A549 (cell line): ENCODE measurements at regions not wholly inside any gene's neighbourhood (a gene's known extent, or its start where the extent isn't known, plus 50 kb on each side); places are given as distances from the start of the nearest gene placed in this dataset.

Experiments used
- ATAC-seq, 2 experiments: fragments of 200-7000 bp in 1 of 2; fragments of >200 bp in 1 of 2; cut with Nextera tagmentation in 1 of 2; cut with Tn5 transposase in 1 of 2; 3 replicates each; pipeline versions ENCODE4 v1.8.0 to v1.9.1; 2018 to 2020; ENCODE audit warnings: mild to moderate bottlenecking in 1 of 2, moderate library complexity in 1 of 2
- CTCF ChIA-PET: fragments of 300-600 bp; sonication (Branson Sonifier 250); formaldehyde crosslinking; extraction: SDS; loops from one replicate; lab custom pipeline; 2021; ENCODE audit warnings: antibody characterized with exemption, inconsistent platforms; lab: Yijun Ruan, JAX
- POLR2A ChIA-PET: fragments of 350-600 bp; formaldehyde crosslinking; extraction: SDS; loops from one replicate; lab custom pipeline; 2021; ENCODE audit warnings: antibody characterized with exemption, inconsistent platforms; lab: Yijun Ruan, JAX
- DNase-seq, 2 experiments: peaks; one replicate each; pipeline versions ENCODE4 v3.0.0 to v3.0.0-alpha.2; 2011 to 2016; ENCODE audit warnings: low read depth in 1 of 2, low spot score in 1 of 2
- FAIRE-seq: peaks from 2 replicates; lab custom pipeline; 2011; peaks lifted over from hg19 to GRCh38; lab: Jason Lieb, UNC
- H3K27ac ChIP-seq, 2 experiments: fragments of >200 bp; sonication (Bioruptor Twin); formaldehyde crosslinking; 3 replicates each; pipeline ENCODE4 v1.5.1; 2016 to 2017
- H3K4me1 ChIP-seq: fragments of >200 bp; sonication (Bioruptor Twin); formaldehyde crosslinking; 3 replicates; pipeline ENCODE4 v1.6.1; 2016
- H3K4me2 ChIP-seq: fragments of >200 bp; sonication (Bioruptor Twin); formaldehyde crosslinking; 3 replicates; pipeline ENCODE4 v1.6.1; 2016
- H3K4me3 ChIP-seq: fragments of >200 bp; sonication (Bioruptor Twin); formaldehyde crosslinking; 3 replicates; pipeline ENCODE4 v1.5.1; 2016
- H3K9me3 ChIP-seq: fragments of >200 bp; sonication (Bioruptor Twin); formaldehyde crosslinking; 3 replicates; pipeline ENCODE4 v1.6.1; 2016
- BCL3 ChIP-seq: fragments of >200 bp; sonication (Bioruptor Twin); formaldehyde crosslinking; IDR thresholded peaks from 3 replicates; pipeline ENCODE4 v1.6.1; 2016
- CEBPB ChIP-seq, 2 experiments: fragments of >200 bp in 1 of 2; sonication (Bioruptor Twin) in 1 of 2; formaldehyde crosslinking in 1 of 2; IDR thresholded peaks; 2 replicates each; pipeline ENCODE4 v1.6.1; 2012 to 2016
- CHD4 ChIP-seq: fragments of 200-600 bp; sonication (generic); IDR thresholded peaks from 2 replicates; pipeline ENCODE4 v1.6.1; 2016; ENCODE audit warnings: antibody characterized with exemption, mild to moderate bottlenecking, borderline replicate concordance
- EHMT2 ChIP-seq: fragments of 200-600 bp; sonication (generic); IDR thresholded peaks from 2 replicates; pipeline ENCODE4 v1.6.1; 2016; ENCODE audit warnings: antibody characterized with exemption, low read depth, mild to moderate bottlenecking, moderate library complexity
- ESRRA ChIP-seq: fragments of 150-350 bp; IDR thresholded peaks from 2 replicates; pipeline ENCODE4 v1.6.1; 2014; ENCODE audit warnings: mild to moderate bottlenecking, low read length, borderline replicate concordance
- FOSB ChIP-seq: fragments of 250-450 bp; sonication (Bioruptor Pico); IDR thresholded peaks from 2 replicates; pipeline ENCODE4 v1.5.0; 2020; ENCODE audit warnings: mild to moderate bottlenecking, moderate library complexity
- FOXS1 ChIP-seq: fragments of 250-450 bp; sonication (Bioruptor Pico); IDR thresholded peaks from 2 replicates; pipeline ENCODE4 v1.5.0; 2020; ENCODE audit warnings: mild to moderate bottlenecking, moderate library complexity
- GATA3 ChIP-seq: IDR thresholded peaks from 2 replicates; pipeline ENCODE4 v1.6.1; 2012; ENCODE audit warnings: borderline replicate concordance
- NFE2L2 ChIP-seq: fragments of 150-350 bp; conservative IDR thresholded peaks from 2 replicates; pipeline ENCODE4 v1.6.1; 2014; ENCODE audit warnings: low read length
- NR3C1 ChIP-seq: fragments of >200 bp; sonication (Bioruptor Twin); formaldehyde crosslinking; IDR thresholded peaks from 3 replicates; pipeline ENCODE4 v1.6.1; 2017
- PHF8 ChIP-seq: fragments of 200-600 bp; sonication (generic); IDR thresholded peaks from 2 replicates; pipeline ENCODE4 v1.6.1; 2016; ENCODE audit warnings: low read depth, mild to moderate bottlenecking, antibody characterized with exemption, moderate library complexity, borderline replicate concordance
- POLR2AphosphoS2 ChIP-seq: conservative IDR thresholded peaks from 2 replicates; pipeline ENCODE4 v1.6.1; 2012; ENCODE audit warnings: low read length, improper control_type of control experiment, inconsistent platforms
- RCOR1 ChIP-seq: fragments of 150-350 bp; IDR thresholded peaks from 2 replicates; pipeline ENCODE4 v1.6.1; 2014; ENCODE audit warnings: antibody characterized with exemption, low read length, low read depth
- RFX5 ChIP-seq: fragments of 450-650 bp; IDR thresholded peaks from 2 replicates; pipeline ENCODE4 v1.7.1; 2014; ENCODE audit warnings: antibody characterized with exemption, mild to moderate bottlenecking, moderate library complexity
- SMC3 ChIP-seq: fragments of >200 bp; sonication (Bioruptor Twin); formaldehyde crosslinking; IDR thresholded peaks from 3 replicates; pipeline ENCODE4 v1.6.1; 2018; ENCODE audit warnings: inconsistent platforms
- WGBS: methylation state at CpG from one replicate; pipeline ENCODE4 v1.1.6; 2017; ENCODE audit errors: missing lambda C conversion rate; 5-methylcytosine and 5-hydroxymethylcytosine counted together
- TF ChIP-seq, protein P1 (sequence below): fragments of >200 bp; sonication (Bioruptor Twin); formaldehyde crosslinking; IDR thresholded peaks from 2 replicates; pipeline ENCODE4 v1.6.1; 2016
- TF ChIP-seq, protein P2 (sequence below): fragments of 250-450 bp; sonication (Bioruptor Pico); IDR thresholded peaks from 2 replicates; pipeline ENCODE4 v1.5.0; 2021; ENCODE audit warnings: mild to moderate bottlenecking, moderate library complexity, borderline replicate concordance
- TF ChIP-seq, protein P3 (sequence below): fragments of 450-650 bp; IDR thresholded peaks from 2 replicates; pipeline ENCODE4 v1.6.1; 2014; ENCODE audit warnings: antibody characterized with exemption

DNA sequence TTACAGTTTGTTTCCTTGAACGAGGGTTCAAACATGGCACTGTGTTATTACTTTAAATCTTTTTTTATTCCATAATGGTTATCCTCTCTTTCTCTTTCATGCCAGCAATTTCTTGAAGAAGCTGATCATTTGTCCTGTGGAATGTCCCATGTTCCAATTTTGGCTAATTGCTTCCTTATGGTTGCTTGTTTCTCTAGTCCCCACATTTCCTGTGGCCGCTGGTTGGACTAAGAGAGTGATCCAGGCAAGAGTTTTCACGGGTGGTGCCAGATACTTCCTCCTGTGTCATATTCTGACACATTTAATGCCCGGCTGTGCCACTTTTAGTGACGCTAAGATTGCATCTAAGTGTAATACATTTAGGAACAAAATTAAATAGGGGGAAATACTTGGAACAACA, 83.8 kb upstream of the FAM169A start (continued):
- TF ChIP-seq, protein P1, sequence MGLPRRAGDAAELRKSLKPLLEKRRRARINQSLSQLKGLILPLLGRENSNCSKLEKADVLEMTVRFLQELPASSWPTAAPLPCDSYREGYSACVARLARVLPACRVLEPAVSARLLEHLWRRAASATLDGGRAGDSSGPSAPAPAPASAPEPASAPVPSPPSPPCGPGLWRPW = no peak
- TF ChIP-seq FOXS1 = no peak
- TF ChIP-seq, protein P2, sequence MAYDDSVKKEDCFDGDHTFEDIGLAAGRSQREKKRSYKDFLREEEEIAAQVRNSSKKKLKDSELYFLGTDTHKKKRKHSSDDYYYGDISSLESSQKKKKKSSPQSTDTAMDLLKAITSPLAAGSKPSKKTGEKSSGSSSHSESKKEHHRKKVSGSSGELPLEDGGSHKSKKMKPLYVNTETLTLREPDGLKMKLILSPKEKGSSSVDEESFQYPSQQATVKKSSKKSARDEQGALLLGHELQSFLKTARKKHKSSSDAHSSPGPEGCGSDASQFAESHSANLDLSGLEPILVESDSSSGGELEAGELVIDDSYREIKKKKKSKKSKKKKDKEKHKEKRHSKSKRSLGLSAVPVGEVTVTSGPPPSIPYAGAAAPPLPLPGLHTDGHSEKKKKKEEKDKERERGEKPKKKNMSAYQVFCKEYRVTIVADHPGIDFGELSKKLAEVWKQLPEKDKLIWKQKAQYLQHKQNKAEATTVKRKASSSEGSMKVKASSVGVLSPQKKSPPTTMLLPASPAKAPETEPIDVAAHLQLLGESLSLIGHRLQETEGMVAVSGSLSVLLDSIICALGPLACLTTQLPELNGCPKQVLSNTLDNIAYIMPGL (CRISPR knock-in tag) = no peak
- TF ChIP-seq RCOR1 = no peak
- no peak for TF ChIP-seq GATA3
- TF ChIP-seq RFX5 = no peak

DNA sequence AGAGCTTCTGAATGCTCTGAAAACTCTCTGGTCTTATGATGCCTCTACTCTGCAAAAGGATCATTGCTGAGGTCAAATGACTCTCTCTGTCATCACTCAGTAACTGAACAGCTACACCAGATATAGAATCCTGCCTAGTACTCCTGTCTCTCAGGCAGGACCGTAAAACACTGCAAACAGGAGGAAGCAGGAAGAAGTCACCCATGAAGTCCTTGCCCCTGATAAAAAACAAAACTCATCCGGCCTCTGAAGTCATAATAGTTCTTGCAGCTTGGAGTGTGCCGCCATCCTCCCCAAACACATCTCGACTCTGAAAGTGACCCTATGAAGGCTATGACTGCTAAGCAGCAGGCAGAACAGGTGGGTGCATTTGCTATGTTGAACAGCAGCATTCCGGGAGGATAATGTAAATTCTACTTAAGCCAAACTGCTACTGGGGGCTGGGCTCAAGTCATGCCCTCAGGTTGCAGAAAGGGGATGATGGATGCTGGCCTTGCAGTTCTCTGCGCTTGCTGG, 81.9 kb upstream of the FAM169A start:
- no peak for FAIRE-seq
- no peak overlapping the region; a peak in 1 of 6 replicates for H3K27ac ChIP-seq
- no peak overlapping the region; the same call in 2 of the 3 replicates for H3K4me2 ChIP-seq
- H3K9me3 ChIP-seq = no peaks in the 10 kb centered on the region
- H3K4me1 ChIP-seq = peaks cover 22% of the 10 kb centered on the region; the same call in 2 of the 3 replicates
- TF ChIP-seq RCOR1 = no peak
- TF ChIP-seq, protein P3, sequence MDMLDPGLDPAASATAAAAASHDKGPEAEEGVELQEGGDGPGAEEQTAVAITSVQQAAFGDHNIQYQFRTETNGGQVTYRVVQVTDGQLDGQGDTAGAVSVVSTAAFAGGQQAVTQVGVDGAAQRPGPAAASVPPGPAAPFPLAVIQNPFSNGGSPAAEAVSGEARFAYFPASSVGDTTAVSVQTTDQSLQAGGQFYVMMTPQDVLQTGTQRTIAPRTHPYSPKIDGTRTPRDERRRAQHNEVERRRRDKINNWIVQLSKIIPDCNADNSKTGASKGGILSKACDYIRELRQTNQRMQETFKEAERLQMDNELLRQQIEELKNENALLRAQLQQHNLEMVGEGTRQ = no peak
- TF ChIP-seq BCL3 = no peak
- WGBS = 73% methylated on average over 6 of the region's 6 CpGs
- POLR2A ChIA-PET = no interaction called here
- no peak for DNase-seq
- no peak overlapping the region for H3K4me3 ChIP-seq
- ATAC-seq = no peak
- CTCF ChIA-PET = interaction anchor here (0.7 to 2.0 kb wide), 3 partner anchors 23 to 289 kb away, joined by 3 to 5 read pairs (median 3); partner anchors contain the start of gene ANKRD31

GRCh38 chr5:74946471-74946870, 80.3 kb upstream of the FAM169A start:
- Histone ChIP-seq H3K9me3 (no peaks in the 10 kb centered on the region), H3K4me2 (no peak overlapping the region), H3K4me1 (peaks cover 22% of the 10 kb centered on the region; the same call in 2 of the 3 replicates), H3K27ac (no peak overlapping the region), H3K4me3 (no peak overlapping the region)
- ChIA-PET CTCF (no interaction called here), POLR2A (interaction anchor here (0.5 kb wide), 1 partner anchor 513 kb away, joined by 4 read pairs; no protein-coding TSS in a partner anchor)
- no peak for DNase-seq
- WGBS = 75% methylated on average over 4 of the region's 4 CpGs
- ATAC-seq = no peak
- no peak for FAIRE-seq
- TF ChIP-seq FOSB (CRISPR knock-in tag) (no peak), SMC3 (no peak), CHD4 (no peak), NFE2L2 (no peak), CEBPB (IDR thresholded peaks at IDR 0.05) (no peak), ESRRA (no peak), EHMT2 (no peak), POLR2AphosphoS2 (no peak), NR3C1 (no peak), PHF8 (no peak), GATA3 (no peak)
- TF ChIP-seq, protein P3 = no peak
